Naive thymus-derived CD8-positive, alpha-beta T cell (primary cell): ENCODE measurements at regions not wholly inside any gene's neighbourhood (a gene's known extent, or its start where the extent isn't known, plus 50 kb on each side); places are given as distances from the start of the nearest gene placed in this dataset.

Experiments
- ATAC-seq, 2 donors: fragments of 150-1000 bp; cut with Tn5 transposase in 1 of 2; sonication (Bioruptor Pico), chemical (Tn5 transposase) in 1 of 2; 1 replicate in 1 of 2; 2 replicates in 1 of 2; pipeline ENCODE4 v1.10.0; 2021; ENCODE audit warnings: mild to moderate bottlenecking in 2 of 2, moderate library complexity in 2 of 2
- POLR2A ChIA-PET: fragments of 350-600 bp; sonication (Branson Sonifier 250); formaldehyde crosslinking; loops from one replicate; lab custom pipeline; 2021; ENCODE audit warnings: antibody characterized with exemption; lab: Charles Lee
- DNase-seq, 10 donors: peaks; one replicate each; pipeline versions ENCODE4 v3.0.0 to v3.0.0-alpha.2; 2020 to 2022
- H3K27ac Mint-ChIP-seq, 10 donors: one replicate each; pipeline ENCODE4 v1.8.0; 2020 to 2022; ENCODE audit warnings: mild to moderate bottlenecking in 10 of 10, mixed read lengths in 10 of 10, moderate library complexity in 4 of 10, inconsistent platforms in 1 of 10
- H3K27me3 Mint-ChIP-seq, 5 donors: one replicate each; pipeline ENCODE4 v1.8.0; 2021 to 2022; ENCODE audit warnings: mixed read lengths in 5 of 5
- H3K36me3 Mint-ChIP-seq, 3 donors: one replicate each; pipeline ENCODE4 v1.8.0; 2020 to 2022; ENCODE audit warnings: mixed read lengths in 3 of 3, mild to moderate bottlenecking in 2 of 3, inconsistent platforms in 1 of 3
- H3K4me1 Mint-ChIP-seq, 4 donors: one replicate each; pipeline ENCODE4 v1.8.0; 2021 to 2022; ENCODE audit warnings: mixed read lengths in 4 of 4
- H3K4me3 Mint-ChIP-seq, 10 donors: one replicate each; pipeline ENCODE4 v1.8.0; 2020 to 2022; ENCODE audit warnings: mild to moderate bottlenecking in 10 of 10, mixed read lengths in 10 of 10, moderate library complexity in 6 of 10, inconsistent platforms in 1 of 10
- H3K9me3 Mint-ChIP-seq, 9 donors: one replicate each; pipeline ENCODE4 v1.8.0; 2020 to 2022; ENCODE audit warnings: mixed read lengths in 9 of 9, mild to moderate bottlenecking in 3 of 9, inconsistent platforms in 1 of 9, moderate library complexity in 1 of 9

- H3K4me3 Mint-ChIP-seq: no peak overlapping the region
- H3K36me3 Mint-ChIP-seq: no peaks in the 10 kb centered on the region
- peaks cover 6 to 22% (median 8%) of the 10 kb centered on the region in 4 donors for H3K4me1 Mint-ChIP-seq
- peaks cover 0 to 1% (median 0%) of the 10 kb centered on the region in 5 donors for H3K27me3 Mint-ChIP-seq
- ATAC-seq (no peak), DNase-seq (no peak)
- H3K27ac Mint-ChIP-seq: peak overlapping the region in 1 of 10 donors; percentile 14
- H3K9me3 Mint-ChIP-seq: peaks cover 0 to 2% (median 0%) of the 10 kb centered on the region in 9 donors
- POLR2A ChIA-PET: interaction anchor here (0.6 to 1.5 kb wide), 2 partner anchors 19 to 24 kb away, joined by 3 to 5 read pairs; no protein-coding TSS in a partner anchor
These were observed 130.6 kb upstream of the BTG1 start for GRCh38 chr12:92276276-92276675.

- no peak for ATAC-seq
- peak overlapping the region in 3 of 10 donors; percentile 3 to 48 (median 11) for H3K27ac Mint-ChIP-seq
- peaks cover 6 to 29% (median 10%) of the 10 kb centered on the region in 4 donors for H3K4me1 Mint-ChIP-seq
- no peak for DNase-seq
- no peaks in the 10 kb centered on the region for H3K36me3 Mint-ChIP-seq
- H3K27me3 Mint-ChIP-seq: peaks cover 0 to 1% (median 0%) of the 10 kb centered on the region in 5 donors
- peaks cover 0 to 7% (median 0%) of the 10 kb centered on the region in 9 donors for H3K9me3 Mint-ChIP-seq
- no peak overlapping the region for H3K4me3 Mint-ChIP-seq
- POLR2A ChIA-PET: interaction anchor here (1.5 kb wide), 1 partner anchor 19 kb away, joined by 5 read pairs; no protein-coding TSS in a partner anchor
These were observed 130.0 kb upstream of the BTG1 start for GRCh38 chr12:92275443-92276154.

- DNase-seq: no peak
- H3K36me3 Mint-ChIP-seq: peaks cover 0 to 6% (median 0%) of the 10 kb centered on the region in 3 donors
- POLR2A ChIA-PET: no interaction called here
- H3K27me3 Mint-ChIP-seq: peaks cover 0 to 1% (median 0%) of the 10 kb centered on the region in 5 donors
- H3K27ac Mint-ChIP-seq: peak overlapping the region in 1 of 10 donors; percentile 37
- H3K4me1 Mint-ChIP-seq: peaks cover 9 to 38% (median 11%) of the 10 kb centered on the region in 4 donors
- peaks cover 0 to 7% (median 0%) of the 10 kb centered on the region in 9 donors for H3K9me3 Mint-ChIP-seq
- ATAC-seq: no peak
- no peak overlapping the region for H3K4me3 Mint-ChIP-seq
These were observed 127.4 kb upstream of the BTG1 start for GRCh38 chr12:92273076-92273475.

- ATAC-seq (no peak), DNase-seq (no peak)
- H3K36me3 Mint-ChIP-seq: peaks cover 0 to 8% (median 0%) of the 10 kb centered on the region in 3 donors
- POLR2A ChIA-PET: interaction anchor here (0.6 to 0.7 kb wide), 3 partner anchors 10 to 22 kb away, joined by 3 to 8 read pairs (median 4); no protein-coding TSS in a partner anchor
- no peak overlapping the region for H3K27ac Mint-ChIP-seq
- peaks cover 7 to 38% (median 10%) of the 10 kb centered on the region in 4 donors for H3K4me1 Mint-ChIP-seq
- no peak overlapping the region for H3K4me3 Mint-ChIP-seq
- H3K9me3 Mint-ChIP-seq: peaks cover 0 to 7% (median 0%) of the 10 kb centered on the region in 9 donors
- peaks cover 0 to 1% (median 0%) of the 10 kb centered on the region in 5 donors for H3K27me3 Mint-ChIP-seq
These were observed 126.7 kb upstream of the BTG1 start for GRCh38 chr12:92272061-92272964.

- POLR2A ChIA-PET: interaction anchor here (0.7 kb wide), 1 partner anchor 18 kb away, joined by 3 read pairs; no protein-coding TSS in a partner anchor
- Mint-ChIP-seq H3K9me3 (peaks cover 0 to 7% (median 0%) of the 10 kb centered on the region in 9 donors), H3K27me3 (no peaks in the 10 kb centered on the region), H3K4me3 (no peak overlapping the region), H3K36me3 (peaks cover 0 to 8% (median 0%) of the 10 kb centered on the region in 3 donors), H3K27ac (peak overlapping the region in 1 of 10 donors; percentile 9), H3K4me1 (peaks cover 6 to 31% (median 7%) of the 10 kb centered on the region in 4 donors)
- ATAC-seq (no peak), DNase-seq (no peak)
These were observed 125.7 kb upstream of the BTG1 start for GRCh38 chr12:92271341-92271740.

GRCh38 chr12:92270521-92270920 is 124.9 kb upstream of the BTG1 start:
- ATAC-seq: no peak
- Mint-ChIP-seq H3K36me3 (peaks cover 0 to 8% (median 0%) of the 10 kb centered on the region in 3 donors), H3K27ac (peak overlapping the region in 1 of 10 donors; percentile 4), H3K4me1 (peaks cover 6 to 29% (median 7%) of the 10 kb centered on the region in 4 donors), H3K4me3 (no peak overlapping the region), H3K9me3 (peaks cover 0 to 7% (median 0%) of the 10 kb centered on the region in 9 donors), H3K27me3 (no peaks in the 10 kb centered on the region)
- POLR2A ChIA-PET: interaction anchor here (0.7 kb wide), 1 partner anchor 17 kb away, joined by 3 read pairs; no protein-coding TSS in a partner anchor
- DNase-seq: no peak

GRCh38 chr12:92268946-92269345 is 123.3 kb upstream of the BTG1 start:
- no peak for ATAC-seq
- no peak overlapping the region for H3K4me3 Mint-ChIP-seq
- DNase-seq: no peak

GRCh38 chr12:92261692-92262091 is 116.0 kb upstream of the BTG1 start:
- no peaks in the 10 kb centered on the region for H3K27me3 Mint-ChIP-seq
- POLR2A ChIA-PET: interaction anchor here (1.3 kb wide), 1 partner anchor 117 kb away, joined by 3 read pairs; no protein-coding TSS in a partner anchor
- no peak for ATAC-seq

More at GRCh38 chr12:92268946-92269345, 123.3 kb upstream of the BTG1 start:
- Mint-ChIP-seq H3K27ac (no peak overlapping the region), H3K36me3 (peaks cover 0 to 8% (median 0%) of the 10 kb centered on the region in 3 donors), H3K27me3 (no peaks in the 10 kb centered on the region), H3K4me1 (peaks cover 6 to 29% (median 7%) of the 10 kb centered on the region in 4 donors), H3K9me3 (peaks cover 0 to 7% (median 0%) of the 10 kb centered on the region in 9 donors)
- POLR2A ChIA-PET: no interaction called here

GRCh38 chr12:92261071-92261470 is 115.4 kb upstream of the BTG1 start:
- Mint-ChIP-seq H3K27ac (no peak overlapping the region), H3K4me1 (peaks cover 12 to 37% (median 28%) of the 10 kb centered on the region in 4 donors), H3K4me3 (no peak overlapping the region), H3K27me3 (no peaks in the 10 kb centered on the region), H3K9me3 (no peaks in the 10 kb centered on the region), H3K36me3 (peaks cover 0 to 2% (median 0%) of the 10 kb centered on the region in 3 donors)
- POLR2A ChIA-PET: interaction anchor here (0.8 to 1.3 kb wide), 2 partner anchors 27 to 116 kb away, joined by 3 to 5 read pairs; no protein-coding TSS in a partner anchor
- ATAC-seq: no peak
- DNase-seq: no peak

More at GRCh38 chr12:92261692-92262091, 116.0 kb upstream of the BTG1 start:
- H3K36me3 Mint-ChIP-seq: peaks cover 0 to 2% (median 0%) of the 10 kb centered on the region in 3 donors
- no peak overlapping the region for H3K27ac Mint-ChIP-seq
- no peaks in the 10 kb centered on the region for H3K9me3 Mint-ChIP-seq
- DNase-seq: no peak
- no peak overlapping the region for H3K4me3 Mint-ChIP-seq
- peaks cover 10 to 31% (median 25%) of the 10 kb centered on the region in 4 donors for H3K4me1 Mint-ChIP-seq

GRCh38 chr12:92259696-92260251 is 114.1 kb upstream of the BTG1 start:
- peaks cover 0 to 9% (median 0%) of the 10 kb centered on the region in 9 donors for H3K9me3 Mint-ChIP-seq
- peak overlapping the region in 6 of 10 donors; percentile 28 to 55 (median 44) for H3K4me3 Mint-ChIP-seq
- no peak for DNase-seq
- H3K27me3 Mint-ChIP-seq: no peaks in the 10 kb centered on the region
- H3K36me3 Mint-ChIP-seq: peaks cover 0 to 2% (median 0%) of the 10 kb centered on the region in 3 donors
- H3K4me1 Mint-ChIP-seq: peaks cover 12 to 46% (median 28%) of the 10 kb centered on the region in 4 donors
- no peak for ATAC-seq
- H3K27ac Mint-ChIP-seq: peak overlapping the region in 9 of 10 donors; percentile 7 to 88 (median 67)
- POLR2A ChIA-PET: no interaction called here

- Mint-ChIP-seq H3K36me3 (peaks cover 0 to 2% (median 0%) of the 10 kb centered on the region in 3 donors), H3K4me3 (peak overlapping the region in 7 of 10 donors; percentile 28 to 55 (median 43)), H3K9me3 (peaks cover 0 to 14% (median under 1%) of the 10 kb centered on the region in 9 donors), H3K4me1 (peaks cover 12 to 46% (median 28%) of the 10 kb centered on the region in 4 donors), H3K27me3 (no peaks in the 10 kb centered on the region), H3K27ac (peak overlapping the region; percentile 7 to 88 (median 67))
- no peak for ATAC-seq
- POLR2A ChIA-PET: no interaction called here
- no peak for DNase-seq
These were observed 113.6 kb upstream of the BTG1 start for GRCh38 chr12:92259291-92259690.
